Stimulated activated naive CD8-positive, alpha-beta T cell treated with anti-CD3 and anti-CD28 coated beads, Interleukin-15, Interleukin-2, amounts not matched to agents 100 ng/mL and 50 ng/mL, for 24 hours (primary cell): ENCODE measurements at regions not wholly inside any gene's neighbourhood (a gene's known extent, or its start where the extent isn't known, plus 50 kb on each side); places are given as distances from the start of the nearest gene placed in this dataset.

Experiments used
- H3K27ac Mint-ChIP-seq: one replicate; pipeline ENCODE4 v1.8.0; 2021; ENCODE audit warnings: mild to moderate bottlenecking, mixed read lengths
- H3K27me3 Mint-ChIP-seq: one replicate; pipeline ENCODE4 v1.8.0; 2021; ENCODE audit warnings: mixed read lengths
- H3K36me3 Mint-ChIP-seq: one replicate; pipeline ENCODE4 v1.8.0; 2021; ENCODE audit warnings: low read depth, mixed read lengths
- H3K4me1 Mint-ChIP-seq: one replicate; pipeline ENCODE4 v1.8.0; 2021; ENCODE audit warnings: low read depth, mixed read lengths
- H3K4me3 Mint-ChIP-seq: one replicate; pipeline ENCODE4 v1.8.0; 2021; ENCODE audit warnings: mild to moderate bottlenecking, mixed read lengths
- H3K9me3 Mint-ChIP-seq: one replicate; pipeline ENCODE4 v1.8.0; 2021; ENCODE audit warnings: mixed read lengths

- Mint-ChIP-seq H3K27ac (no peak overlapping the region), H3K9me3 (peaks cover 11% of the 10 kb centered on the region), H3K4me3 (no peak overlapping the region), H3K27me3 (no peaks in the 10 kb centered on the region), H3K36me3 (no peaks in the 10 kb centered on the region), H3K4me1 (no peaks in the 10 kb centered on the region)
These were observed 354.1 kb upstream of the CDH4 start for GRCh38 chr20:60897976-60898375.

GRCh38 chr20:60899320-60899719, 352.7 kb upstream of the CDH4 start:
- no peaks in the 10 kb centered on the region for H3K4me1 Mint-ChIP-seq
- no peak overlapping the region for H3K4me3 Mint-ChIP-seq
- peaks cover 11% of the 10 kb centered on the region for H3K9me3 Mint-ChIP-seq
- no peaks in the 10 kb centered on the region for H3K36me3 Mint-ChIP-seq
- no peak overlapping the region for H3K27ac Mint-ChIP-seq
- H3K27me3 Mint-ChIP-seq = no peaks in the 10 kb centered on the region

- H3K9me3 Mint-ChIP-seq = peaks cover 11% of the 10 kb centered on the region
- H3K4me1 Mint-ChIP-seq = no peaks in the 10 kb centered on the region
- no peak overlapping the region for H3K4me3 Mint-ChIP-seq
- H3K27me3 Mint-ChIP-seq = no peaks in the 10 kb centered on the region
- no peaks in the 10 kb centered on the region for H3K36me3 Mint-ChIP-seq
- H3K27ac Mint-ChIP-seq = no peak overlapping the region
These were observed 351.4 kb upstream of the CDH4 start for GRCh38 chr20:60900618-60901017.

GRCh38 chr20:60901831-60902230, 350.2 kb upstream of the CDH4 start:
- no peak overlapping the region for H3K4me3 Mint-ChIP-seq
- H3K36me3 Mint-ChIP-seq = no peaks in the 10 kb centered on the region
- no peaks in the 10 kb centered on the region for H3K27me3 Mint-ChIP-seq
- no peak overlapping the region for H3K27ac Mint-ChIP-seq
- peaks cover 11% of the 10 kb centered on the region for H3K9me3 Mint-ChIP-seq
- H3K4me1 Mint-ChIP-seq = no peaks in the 10 kb centered on the region

GRCh38 chr20:60903325-60903971, 348.6 kb upstream of the CDH4 start:
- H3K9me3 Mint-ChIP-seq = peaks cover 11% of the 10 kb centered on the region
- H3K4me1 Mint-ChIP-seq = no peaks in the 10 kb centered on the region
- no peaks in the 10 kb centered on the region for H3K27me3 Mint-ChIP-seq
- no peak overlapping the region for H3K27ac Mint-ChIP-seq
- no peak overlapping the region for H3K4me3 Mint-ChIP-seq
- no peaks in the 10 kb centered on the region for H3K36me3 Mint-ChIP-seq

GRCh38 chr20:60904730-60905129, 347.3 kb upstream of the CDH4 start:
- no peaks in the 10 kb centered on the region for H3K4me1 Mint-ChIP-seq

GRCh38 chr20:60905919-60906318, 346.1 kb upstream of the CDH4 start:
- H3K27me3 Mint-ChIP-seq = no peaks in the 10 kb centered on the region
- no peak overlapping the region for H3K27ac Mint-ChIP-seq
- no peak overlapping the region for H3K4me3 Mint-ChIP-seq
- H3K9me3 Mint-ChIP-seq = peaks cover 11% of the 10 kb centered on the region
- H3K36me3 Mint-ChIP-seq = no peaks in the 10 kb centered on the region
- no peaks in the 10 kb centered on the region for H3K4me1 Mint-ChIP-seq

More at GRCh38 chr20:60904730-60905129, 347.3 kb upstream of the CDH4 start:
- peaks cover 11% of the 10 kb centered on the region for H3K9me3 Mint-ChIP-seq
- H3K27ac Mint-ChIP-seq = no peak overlapping the region
- H3K27me3 Mint-ChIP-seq = no peaks in the 10 kb centered on the region
- H3K36me3 Mint-ChIP-seq = no peaks in the 10 kb centered on the region
- H3K4me3 Mint-ChIP-seq = no peak overlapping the region

- H3K27ac Mint-ChIP-seq = no peak overlapping the region
- no peaks in the 10 kb centered on the region for H3K27me3 Mint-ChIP-seq
- no peak overlapping the region for H3K4me3 Mint-ChIP-seq
- H3K36me3 Mint-ChIP-seq = no peaks in the 10 kb centered on the region
- H3K4me1 Mint-ChIP-seq = no peaks in the 10 kb centered on the region
- H3K9me3 Mint-ChIP-seq = peaks cover 9% of the 10 kb centered on the region
These were observed 345.5 kb upstream of the CDH4 start for GRCh38 chr20:60906555-60906954.

- Mint-ChIP-seq H3K36me3 (no peaks in the 10 kb centered on the region), H3K27me3 (no peaks in the 10 kb centered on the region), H3K27ac (no peak overlapping the region), H3K9me3 (peaks cover 8% of the 10 kb centered on the region), H3K4me1 (no peaks in the 10 kb centered on the region), H3K4me3 (no peak overlapping the region)
These were observed 338.8 kb upstream of the CDH4 start for GRCh38 chr20:60913298-60913697.

- Mint-ChIP-seq H3K27ac (no peak overlapping the region), H3K4me1 (no peaks in the 10 kb centered on the region), H3K4me3 (no peak overlapping the region), H3K27me3 (no peaks in the 10 kb centered on the region), H3K36me3 (no peaks in the 10 kb centered on the region), H3K9me3 (peaks cover 9% of the 10 kb centered on the region)
These were observed 330.9 kb upstream of the CDH4 start for GRCh38 chr20:60921022-60921622.

GRCh38 chr20:60926831-60927230, 325.2 kb upstream of the CDH4 start:
- no peak overlapping the region for H3K4me3 Mint-ChIP-seq
- no peak overlapping the region for H3K27ac Mint-ChIP-seq
- no peaks in the 10 kb centered on the region for H3K27me3 Mint-ChIP-seq
- H3K36me3 Mint-ChIP-seq = no peaks in the 10 kb centered on the region
- H3K9me3 Mint-ChIP-seq = peaks cover 9% of the 10 kb centered on the region
- no peaks in the 10 kb centered on the region for H3K4me1 Mint-ChIP-seq

- no peak overlapping the region for H3K27ac Mint-ChIP-seq
These were observed 323.7 kb upstream of the CDH4 start for GRCh38 chr20:60928341-60928740.

GRCh38 chr20:60930023-60930790, 321.9 kb upstream of the CDH4 start:
- Mint-ChIP-seq H3K27ac (no peak overlapping the region), H3K4me1 (no peaks in the 10 kb centered on the region), H3K9me3 (no peaks in the 10 kb centered on the region), H3K36me3 (no peaks in the 10 kb centered on the region), H3K4me3 (no peak overlapping the region), H3K27me3 (no peaks in the 10 kb centered on the region)

More at GRCh38 chr20:60928341-60928740, 323.7 kb upstream of the CDH4 start:
- Mint-ChIP-seq H3K9me3 (peaks cover 9% of the 10 kb centered on the region), H3K4me3 (no peak overlapping the region), H3K4me1 (no peaks in the 10 kb centered on the region), H3K36me3 (no peaks in the 10 kb centered on the region), H3K27me3 (no peaks in the 10 kb centered on the region)

GRCh38 chr20:60931696-60932095, 320.4 kb upstream of the CDH4 start:
- no peaks in the 10 kb centered on the region for H3K27me3 Mint-ChIP-seq
- H3K4me1 Mint-ChIP-seq = no peaks in the 10 kb centered on the region
- no peak overlapping the region for H3K4me3 Mint-ChIP-seq
- H3K9me3 Mint-ChIP-seq = no peaks in the 10 kb centered on the region
- no peak overlapping the region for H3K27ac Mint-ChIP-seq
- no peaks in the 10 kb centered on the region for H3K36me3 Mint-ChIP-seq

- Mint-ChIP-seq H3K4me1 (no peaks in the 10 kb centered on the region), H3K27me3 (no peaks in the 10 kb centered on the region), H3K9me3 (no peaks in the 10 kb centered on the region), H3K27ac (no peak overlapping the region), H3K4me3 (no peak overlapping the region), H3K36me3 (no peaks in the 10 kb centered on the region)
These were observed 317.3 kb upstream of the CDH4 start for GRCh38 chr20:60934724-60935123.
